Caco-2 (cell line): ENCODE measurements at regions not wholly inside any gene's neighbourhood (a gene's known extent, or its start where the extent isn't known, plus 50 kb on each side); places are given as distances from the start of the nearest gene placed in this dataset.

Source experiments
- BruUV-seq: library from RNA; stranded (reverse); fragments of 400-500 nt; replicated peaks from 2 replicates; lab custom pipeline; 2021; lab: Mats Ljungman, UMichigan
- CTCF ChIA-PET: fragments of 300-600 bp; sonication (Branson Sonifier 250); formaldehyde crosslinking; loops from one replicate; lab custom pipeline; 2022; ENCODE audit warnings: antibody characterized with exemption; lab: Charles Lee
- POLR2A ChIA-PET: fragments of 300-600 bp; sonication (Branson Sonifier 250); formaldehyde crosslinking; loops from one replicate; lab custom pipeline; 2022; ENCODE audit warnings: antibody characterized with exemption; lab: Charles Lee
- DNase-seq, 2 experiments: peaks; one replicate each; pipeline versions ENCODE4 v3.0.0 to v3.0.0-alpha.2; 2020 to 2022
- H3K27me3 ChIP-seq: replicated peaks from 2 replicates; pipeline ENCODE4 v1.6.0; 2011; ENCODE audit warnings: low read length; ENCODE audit not compliant: control insufficient read depth, insufficient read depth
- H3K36me3 ChIP-seq: 2 replicates; pipeline ENCODE4 v1.5.1; 2011; ENCODE audit warnings: low read length; ENCODE audit not compliant: control insufficient read depth, insufficient read depth
- H3K4me1 ChIP-seq: fragments of 250-450 bp; sonication (Bioruptor Pico); 2 replicates; pipeline ENCODE4 v1.5.1; 2020; ENCODE audit warnings: mild to moderate bottlenecking
- H3K4me3 ChIP-seq: 2 replicates; pipeline ENCODE4 v1.5.1; 2011; ENCODE audit warnings: low read depth, mild to moderate bottlenecking, control low read depth, low read length
- H3K9me3 ChIP-seq: fragments of 250-450 bp; sonication (Bioruptor Pico); 2 replicates; pipeline ENCODE4 v1.5.1; 2020; ENCODE audit warnings: mild to moderate bottlenecking, moderate library complexity
- H3K27ac Mint-ChIP-seq: one replicate; pipeline ENCODE4 v1.8.0; 2022; ENCODE audit warnings: mixed read lengths; ENCODE audit not compliant: unreplicated experiment
- H3K27me3 Mint-ChIP-seq: one replicate; pipeline ENCODE4 v1.8.0; 2022; ENCODE audit warnings: mixed read lengths; ENCODE audit not compliant: insufficient read depth, unreplicated experiment
- H3K36me3 Mint-ChIP-seq: one replicate; pipeline ENCODE4 v1.8.0; 2022; ENCODE audit warnings: mild to moderate bottlenecking, mixed read lengths; ENCODE audit not compliant: insufficient read depth, unreplicated experiment
- H3K4me1 Mint-ChIP-seq: one replicate; pipeline ENCODE4 v1.8.0; 2022; ENCODE audit warnings: low read depth, mixed read lengths; ENCODE audit not compliant: unreplicated experiment
- H3K4me3 Mint-ChIP-seq: one replicate; pipeline ENCODE4 v1.8.0; 2022; ENCODE audit warnings: mild to moderate bottlenecking, moderate library complexity, mixed read lengths; ENCODE audit not compliant: unreplicated experiment
- H3K9me3 Mint-ChIP-seq: one replicate; pipeline ENCODE4 v1.8.0; 2022; ENCODE audit warnings: mixed read lengths; ENCODE audit not compliant: unreplicated experiment
- CTCF ChIP-seq, 2 experiments: fragments of 200-600 bp in 1 of 2; IDR thresholded peaks; 1 replicate in 1 of 2; 2 replicates in 1 of 2; pipeline versions ENCODE4 v1.5.1 to v1.8.0; 2011 to 2022; ENCODE audit warnings: antibody characterized with exemption in 1 of 2, control low read depth in 1 of 2, inconsistent platforms in 1 of 2, low read depth in 1 of 2, low read length in 1 of 2, mild to moderate bottlenecking in 1 of 2, moderate library complexity in 1 of 2; ENCODE audit not compliant: insufficient read depth in 1 of 2, severe bottlenecking in 1 of 2, unreplicated experiment in 1 of 2
- intact Hi-C: fragments of 100-400 bp; cut with micrococcal nuclease; formaldehyde crosslinking; loops from one replicate; pipeline ENCODE4 v1.10.0; 2022; ENCODE audit not compliant: unreplicated experiment

- no peak overlapping the region for H3K27ac Mint-ChIP-seq
- Histone ChIP-seq H3K36me3 (no peaks in the 10 kb centered on the region), H3K27me3 (no peaks in the 10 kb centered on the region), H3K4me1 (no peaks in the 10 kb centered on the region), H3K9me3 (no peaks in the 10 kb centered on the region), H3K4me3 (no peak overlapping the region)
- H3K4me1 Mint-ChIP-seq: no peaks in the 10 kb centered on the region
- ChIA-PET CTCF (no interaction called here), POLR2A (no interaction called here)
- no peaks in the 10 kb centered on the region for H3K36me3 Mint-ChIP-seq
- no TSS peak for BruUV-seq
- no peak for TF ChIP-seq CTCF (IDR thresholded peaks at IDR 0.05; ENCODE audit: insufficient read depth in 1 of 2, low read depth in 1 of 2, low read length in 1 of 2, severe bottlenecking in 1 of 2, unreplicated experiment in 1 of 2)
- H3K9me3 Mint-ChIP-seq: no peaks in the 10 kb centered on the region
- DNase-seq: no peak
- intact Hi-C loops: no loop called here
- H3K4me3 Mint-ChIP-seq: no peak overlapping the region
- H3K27me3 Mint-ChIP-seq: peaks cover 3% of the 10 kb centered on the region
Observed at GRCh38 chr13:104759069-104759468, 1692.9 kb upstream of the SLC10A2 start.

GRCh38 chr13:104757712-104758111 lies 1691.5 kb upstream of the SLC10A2 start:
- no peak overlapping the region for H3K27ac Mint-ChIP-seq
- no peak for DNase-seq
- no peak overlapping the region for H3K4me3 Mint-ChIP-seq
- BruUV-seq: no TSS peak
- TF ChIP-seq CTCF (IDR thresholded peaks at IDR 0.05; ENCODE audit: insufficient read depth in 1 of 2, low read depth in 1 of 2, low read length in 1 of 2, severe bottlenecking in 1 of 2, unreplicated experiment in 1 of 2): no peak
- ChIA-PET CTCF (no interaction called here), POLR2A (interaction anchor here (0.6 kb wide), 1 partner anchor 29 kb away, joined by 3 read pairs; no protein-coding TSS in a partner anchor)
- Histone ChIP-seq H3K4me1 (no peaks in the 10 kb centered on the region), H3K27me3 (no peaks in the 10 kb centered on the region), H3K9me3 (no peaks in the 10 kb centered on the region), H3K4me3 (no peak overlapping the region), H3K36me3 (no peaks in the 10 kb centered on the region)
- intact Hi-C loops: no loop called here
- H3K4me1 Mint-ChIP-seq: no peaks in the 10 kb centered on the region
- no peaks in the 10 kb centered on the region for H3K36me3 Mint-ChIP-seq
- H3K9me3 Mint-ChIP-seq: no peaks in the 10 kb centered on the region
- H3K27me3 Mint-ChIP-seq: peaks cover 3% of the 10 kb centered on the region

GRCh38 chr13:104750377-104750776 lies 1684.2 kb upstream of the SLC10A2 start:
- no peaks in the 10 kb centered on the region for H3K27me3 ChIP-seq
- no peaks in the 10 kb centered on the region for H3K4me1 ChIP-seq
- no peaks in the 10 kb centered on the region for H3K9me3 Mint-ChIP-seq
- intact Hi-C loops: no loop called here
- ChIA-PET POLR2A (no interaction called here), CTCF (no interaction called here)
- H3K36me3 Mint-ChIP-seq: no peaks in the 10 kb centered on the region
- no peaks in the 10 kb centered on the region for H3K4me1 Mint-ChIP-seq
- H3K4me3 Mint-ChIP-seq: no peak overlapping the region
- TF ChIP-seq CTCF (IDR thresholded peaks at IDR 0.05; ENCODE audit: insufficient read depth in 1 of 2, low read depth in 1 of 2, low read length in 1 of 2, severe bottlenecking in 1 of 2, unreplicated experiment in 1 of 2): no peak
- H3K36me3 ChIP-seq: no peaks in the 10 kb centered on the region
- H3K27ac Mint-ChIP-seq: no peak overlapping the region
- no peaks in the 10 kb centered on the region for H3K9me3 ChIP-seq
- no TSS peak for BruUV-seq
- no peak overlapping the region for H3K4me3 ChIP-seq
- no peaks in the 10 kb centered on the region for H3K27me3 Mint-ChIP-seq
- DNase-seq: no peak
